ENCODE measurements at regions not wholly inside any gene's neighbourhood (a gene's known extent, or its start where the extent isn't known, plus 50 kb on each side); places are given as distances from the start of the nearest gene placed in this dataset.
"Not testable (repeated sequence)": the region's sequence is repeated elsewhere in the genome, so short reads cannot be mapped to it uniquely, and the experiment has no call there.

- no peak overlapping the region for H3K4me3 ChIP-seq (ENCODE audit: low read length)
- DNase-seq (ENCODE audit: low read depth, low spot score) = no peak
Observed at GRCh38 chr4:53959343-53960120, 104.9 kb downstream of the CHIC2 start.

- no peak overlapping the region for H3K4me3 ChIP-seq (ENCODE audit: low read length)
- DNase-seq (ENCODE audit: low read depth, low spot score) = peak; percentile 1
Observed at GRCh38 chr4:53956454-53956853, 108.0 kb downstream of the CHIC2 start.

- no peak for DNase-seq (ENCODE audit: low read depth, low spot score)
- H3K4me3 ChIP-seq (ENCODE audit: low read length) = no peak overlapping the region
Observed at GRCh38 chr4:53956053-53956452, 108.4 kb downstream of the CHIC2 start.

- H3K4me3 ChIP-seq (ENCODE audit: low read length) = no peak overlapping the region
- DNase-seq (ENCODE audit: low read depth, low spot score) = no peak
Observed at GRCh38 chr4:53951414-53951813, 113.0 kb downstream of the CHIC2 start.

DNA sequence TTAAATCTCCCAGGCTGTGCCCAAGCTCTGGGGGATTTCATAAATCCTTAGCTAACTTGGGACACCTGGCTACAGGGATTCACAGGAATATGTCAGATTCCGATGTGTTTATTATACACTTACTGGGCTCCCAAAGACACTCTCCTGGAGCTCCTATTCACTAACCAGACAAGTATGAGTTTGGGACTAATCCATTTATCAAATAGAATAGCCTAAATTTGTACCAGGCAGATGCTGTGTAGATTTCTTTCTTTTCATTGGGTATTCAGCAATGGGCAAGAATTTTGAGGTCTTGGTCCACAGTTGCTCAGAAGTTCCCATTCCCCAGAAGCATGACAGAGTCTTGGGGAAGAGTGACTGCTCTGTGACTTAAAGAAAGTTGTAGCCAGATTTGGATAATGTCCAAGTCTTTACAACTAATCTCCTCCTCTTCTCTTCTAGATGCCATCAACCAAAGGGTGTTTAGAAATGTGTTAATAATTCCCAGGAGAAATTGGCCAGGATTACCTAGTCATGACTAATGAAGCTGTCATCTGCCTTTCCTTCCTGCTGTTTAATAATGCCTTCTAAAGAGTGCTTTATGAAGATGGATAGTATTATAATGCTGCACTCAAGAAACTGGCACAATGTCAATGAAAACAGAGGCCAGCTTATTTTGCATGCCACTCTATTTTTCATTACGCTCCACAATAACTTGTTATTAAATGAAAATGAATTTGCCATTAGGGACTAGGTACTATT lies 120.9 kb downstream of the CHIC2 start:
- DNase-seq (ENCODE audit: low read depth, low spot score) = no peak
- no peak overlapping the region for H3K4me3 ChIP-seq (ENCODE audit: low read length)

DNA sequence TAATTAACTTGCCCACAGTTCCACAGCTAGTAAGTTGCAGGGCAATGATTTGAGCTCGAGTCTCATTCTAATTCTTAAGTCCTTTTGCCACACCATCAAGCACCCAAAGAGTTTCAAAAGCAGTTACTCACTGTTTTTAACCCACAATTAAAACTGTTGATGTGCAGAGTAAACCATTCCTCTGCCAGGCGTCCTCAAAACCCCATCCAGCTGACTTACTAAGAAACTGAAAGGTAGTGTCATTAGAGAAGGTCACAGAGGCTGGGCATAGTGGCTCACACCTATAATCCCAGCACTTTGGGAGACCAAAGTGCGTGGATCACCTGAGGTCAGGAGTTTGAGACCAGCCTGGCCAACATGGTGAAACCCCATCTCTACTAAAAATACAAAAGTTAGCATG lies 121.7 kb downstream of the CHIC2 start:
- DNase-seq (ENCODE audit: low read depth, low spot score) = no peak
- no peak overlapping the region for H3K4me3 ChIP-seq (ENCODE audit: low read length)

DNA sequence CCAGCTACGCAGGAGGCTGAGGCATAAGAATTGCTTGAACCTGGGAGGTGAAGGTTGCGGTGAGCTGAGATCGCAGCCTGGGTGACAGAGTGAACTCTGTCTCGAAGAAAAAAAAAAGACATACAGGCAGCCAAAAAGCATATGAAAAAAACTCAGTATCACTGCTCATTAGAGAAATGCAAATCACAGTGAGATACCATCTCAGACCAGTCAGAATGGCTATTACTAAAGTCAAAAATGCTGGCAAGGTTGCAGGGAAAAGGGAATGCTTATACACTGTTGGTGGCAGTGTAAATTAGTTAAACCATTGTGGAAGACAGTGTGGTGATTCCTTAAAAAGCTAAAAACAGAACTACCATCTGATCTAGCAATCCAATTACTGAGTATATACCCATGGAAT lies 123.1 kb downstream of the CHIC2 start:
- no peak for DNase-seq (ENCODE audit: low read depth, low spot score)
- no peak overlapping the region for H3K4me3 ChIP-seq (ENCODE audit: low read length)

- DNase-seq (ENCODE audit: low read depth, low spot score); H3K4me3 ChIP-seq (ENCODE audit: low read length): not testable (repeated sequence)
Observed at GRCh38 chr4:53939892-53940291, 124.5 kb downstream of the CHIC2 start.

- DNase-seq (ENCODE audit: low read depth, low spot score) = no peak
- H3K4me3 ChIP-seq (ENCODE audit: low read length) = no peak overlapping the region
Observed at GRCh38 chr4:53937918-53938317, 126.5 kb downstream of the CHIC2 start.

- DNase-seq (ENCODE audit: low read depth, low spot score) = no peak
- H3K4me3 ChIP-seq (ENCODE audit: low read length) = no peak overlapping the region
Observed at GRCh38 chr4:53937327-53937726, 127.1 kb downstream of the CHIC2 start.

DNA sequence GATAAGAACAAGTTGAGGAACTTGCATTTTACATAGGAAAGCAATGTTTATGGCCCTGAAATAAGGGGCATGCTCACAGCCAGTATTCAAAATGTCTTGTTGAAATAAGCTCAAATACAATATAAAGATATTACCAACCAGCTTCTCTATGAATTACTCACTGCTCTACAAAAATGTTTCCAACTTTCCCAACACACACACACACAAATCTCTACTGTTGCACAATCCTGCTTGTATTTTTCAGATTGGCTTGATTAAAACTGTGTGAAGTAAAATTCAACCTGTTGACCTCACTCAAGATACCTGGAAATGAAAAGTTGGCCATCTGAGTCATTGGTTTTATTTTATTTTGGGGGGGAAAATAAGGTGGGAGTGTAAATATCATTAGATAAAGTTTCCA lies 128.6 kb downstream of the CHIC2 start:
- DNase-seq (ENCODE audit: low read depth, low spot score) = no peak
- no peak overlapping the region for H3K4me3 ChIP-seq (ENCODE audit: low read length)

- no peak for DNase-seq (ENCODE audit: low read depth, low spot score)
- no peak overlapping the region for H3K4me3 ChIP-seq (ENCODE audit: low read length)
Observed at GRCh38 chr4:53932796-53933610, 131.4 kb downstream of the CHIC2 start.

- H3K4me3 ChIP-seq (ENCODE audit: low read length) = no peak overlapping the region
- no peak for DNase-seq (ENCODE audit: low read depth, low spot score)
Observed at GRCh38 chr4:53931461-53931961, 132.9 kb downstream of the CHIC2 start.

DNA sequence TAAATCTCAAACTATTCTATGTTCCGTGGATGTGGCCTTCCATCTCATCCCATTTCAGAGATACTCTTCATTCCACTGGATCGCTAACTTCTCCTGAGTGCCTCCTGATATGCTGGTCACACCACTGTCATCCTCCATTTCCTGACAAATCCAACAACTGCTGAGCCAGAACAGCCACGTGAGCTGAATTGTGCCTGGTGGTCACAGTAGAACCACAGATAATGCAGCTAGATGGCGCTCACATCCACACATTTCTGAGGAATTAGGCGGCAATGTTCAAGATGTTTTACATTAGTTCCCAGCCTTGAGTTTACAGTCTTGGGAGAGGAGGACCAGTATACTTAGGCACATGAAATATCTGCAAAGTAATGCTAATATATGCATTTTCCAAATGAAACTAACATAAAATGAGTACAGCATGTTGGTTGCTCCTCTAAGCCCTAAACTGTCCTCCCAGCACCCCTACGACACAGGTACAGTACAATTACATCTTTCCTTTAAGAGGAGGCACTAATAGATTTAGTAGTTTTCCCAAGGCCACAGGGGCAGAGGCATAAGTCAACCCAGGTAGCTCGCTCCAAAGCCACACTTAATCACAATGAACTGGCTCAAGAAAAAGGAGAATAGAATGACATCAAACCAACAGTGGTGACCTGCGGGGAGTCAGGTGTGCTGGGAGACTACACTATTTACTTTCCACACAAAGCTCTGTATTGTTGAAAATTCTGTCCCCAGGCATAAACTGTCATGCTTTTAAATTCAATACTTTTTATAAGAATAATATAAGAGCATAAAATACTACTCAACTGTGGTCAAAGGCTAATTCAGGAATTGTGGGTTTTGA lies 134.2 kb downstream of the CHIC2 start:
- no peak overlapping the region for H3K4me3 ChIP-seq (ENCODE audit: low read length)
- peak; percentile 58 for DNase-seq (ENCODE audit: low read depth, low spot score)

DNA sequence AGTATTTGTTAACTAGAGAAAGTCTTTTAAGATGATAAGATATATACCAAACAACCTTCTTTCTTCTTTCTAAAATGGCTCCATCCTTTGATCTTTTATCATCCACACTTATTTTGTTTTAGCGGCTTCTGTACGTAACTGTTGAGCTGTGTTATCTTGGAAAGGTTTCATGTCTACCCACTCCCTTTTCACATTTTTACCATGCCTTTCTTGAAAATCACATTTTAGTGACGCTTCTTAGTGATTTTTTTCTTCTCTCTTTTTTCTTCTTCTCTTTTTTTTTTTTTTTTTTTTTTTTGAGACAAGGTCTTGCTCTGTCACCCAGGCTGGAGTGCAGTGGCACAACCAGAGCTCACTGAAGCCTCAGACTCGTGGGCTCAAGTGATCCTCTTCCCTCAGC lies 135.1 kb downstream of the CHIC2 start:
- H3K4me3 ChIP-seq (ENCODE audit: low read length) = no peak overlapping the region
- no peak for DNase-seq (ENCODE audit: low read depth, low spot score)

DNA sequence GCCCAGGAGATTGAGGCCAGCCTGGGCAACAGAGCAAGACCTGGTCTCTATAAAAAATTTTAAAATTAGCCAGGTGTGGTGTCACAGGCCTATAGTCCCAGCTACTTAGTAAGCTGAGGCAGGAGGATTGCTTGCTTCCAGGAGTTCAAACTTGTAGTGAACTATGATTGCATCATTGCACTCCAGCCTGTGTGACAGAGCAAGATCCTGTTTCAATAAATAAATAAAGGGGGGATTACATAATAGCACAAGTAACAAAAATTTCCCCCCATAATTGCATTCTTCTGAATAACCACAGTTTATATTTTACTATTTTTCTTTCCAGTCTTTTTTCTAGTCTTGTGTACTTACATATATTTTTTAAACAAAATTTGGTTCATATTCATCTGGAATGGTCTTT lies 135.6 kb downstream of the CHIC2 start:
- H3K4me3 ChIP-seq (ENCODE audit: low read length) = no peak overlapping the region

GRCh38 chr4:53925050-53925605 lies 139.3 kb downstream of the CHIC2 start:
- DNase-seq (ENCODE audit: low read depth, low spot score) = no peak
- no peak overlapping the region for H3K4me3 ChIP-seq (ENCODE audit: low read length)

More for the DNA sequence above, 135.6 kb downstream of the CHIC2 start:
- no peak for DNase-seq (ENCODE audit: low read depth, low spot score)

DNA sequence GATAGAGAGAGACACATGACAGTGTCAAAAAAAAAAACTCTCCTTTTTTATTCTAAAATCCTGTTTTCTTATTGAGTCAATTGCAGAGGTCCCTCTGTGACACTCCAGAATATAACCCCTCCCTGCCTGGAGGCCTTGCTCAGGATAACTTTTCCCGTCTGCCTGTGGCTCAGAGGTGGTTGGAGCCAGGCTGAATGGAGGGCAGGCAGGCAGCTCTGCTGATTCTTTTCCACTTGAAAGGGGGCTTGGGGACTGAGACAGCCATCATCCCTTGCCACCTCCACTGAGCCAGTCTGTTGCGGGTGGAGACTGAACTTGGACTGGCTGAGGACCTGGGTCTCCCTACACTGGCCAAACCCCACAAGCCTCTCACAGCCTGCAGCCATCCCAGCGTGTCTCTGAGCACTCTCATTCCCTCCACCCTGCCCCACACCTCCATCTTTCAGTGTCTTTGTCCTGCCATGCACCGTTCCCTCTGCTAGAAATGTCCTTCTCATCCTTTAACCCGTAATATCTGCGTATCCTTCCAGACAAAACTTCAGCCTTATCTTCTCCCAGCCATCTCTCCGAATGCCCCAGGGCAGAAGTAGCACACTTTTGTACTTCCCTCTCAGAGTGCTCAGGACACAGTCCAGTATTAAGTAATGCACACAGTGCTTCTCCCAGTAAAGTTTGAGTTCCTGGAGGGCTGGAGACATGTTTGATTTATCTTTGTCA lies 139.9 kb downstream of the CHIC2 start:
- H3K4me3 ChIP-seq (ENCODE audit: low read length) = no peak overlapping the region
- no peak for DNase-seq (ENCODE audit: low read depth, low spot score)

All from Jurkat, Clone E6-1 (cell line).